NCI-H226 (cell line): ENCODE measurements at regions not wholly inside any gene's neighbourhood (a gene's known extent, or its start where the extent isn't known, plus 50 kb on each side); places are given as distances from the start of the nearest gene placed in this dataset.

Source experiments
- DNase-seq: peaks from one replicate; pipeline ENCODE4 v3.0.0-alpha.2; 2015

GRCh38 chr1:5514527-5515183 lies 477.6 kb downstream of the NPHP4 start:
- peak; percentile 3 for DNase-seq

GRCh38 chr1:5513846-5514526 lies 478.2 kb downstream of the NPHP4 start:
- no peak for DNase-seq

GRCh38 chr1:5513179-5513578 lies 479.0 kb downstream of the NPHP4 start:
- no peak for DNase-seq

- DNase-seq = no peak
Observed at GRCh38 chr1:5511381-5512097, 480.7 kb downstream of the NPHP4 start.

- no peak for DNase-seq
Observed at GRCh38 chr1:5509664-5510452, 482.4 kb downstream of the NPHP4 start.

GRCh38 chr1:5508669-5509330 lies 483.4 kb downstream of the NPHP4 start:
- DNase-seq = no peak

GRCh38 chr1:5507340-5507739 lies 484.9 kb downstream of the NPHP4 start:
- no peak for DNase-seq

GRCh38 chr1:5506634-5507033 lies 485.6 kb downstream of the NPHP4 start:
- DNase-seq = no peak

GRCh38 chr1:5505944-5506343 lies 486.3 kb downstream of the NPHP4 start:
- DNase-seq = no peak

- DNase-seq = no peak
Observed at GRCh38 chr1:5504364-5504740, 487.9 kb downstream of the NPHP4 start.

- no peak for DNase-seq
Observed at GRCh38 chr1:5503556-5504363, 488.5 kb downstream of the NPHP4 start.

- no peak for DNase-seq
Observed at GRCh38 chr1:5502311-5503194, 489.7 kb downstream of the NPHP4 start.

- DNase-seq = no peak
Observed at GRCh38 chr1:5501206-5501930, 490.9 kb downstream of the NPHP4 start.

GRCh38 chr1:5500541-5500940 lies 491.7 kb downstream of the NPHP4 start:
- no peak for DNase-seq

GRCh38 chr1:5497503-5497902 lies 494.7 kb downstream of the NPHP4 start:
- DNase-seq = no peak

GRCh38 chr1:5495596-5496410 lies 496.4 kb downstream of the NPHP4 start:
- no peak for DNase-seq

- no peak for DNase-seq
Observed at GRCh38 chr1:5494518-5494917, 497.7 kb downstream of the NPHP4 start.

GRCh38 chr1:5493851-5494311 lies 498.3 kb downstream of the NPHP4 start:
- no peak for DNase-seq

GRCh38 chr1:5493275-5493674 lies 498.9 kb downstream of the NPHP4 start:
- DNase-seq = no peak
